ENCODE measurements at regions not wholly inside any gene's neighbourhood (a gene's known extent, or its start where the extent isn't known, plus 50 kb on each side); places are given as distances from the start of the nearest gene placed in this dataset.

DNA sequence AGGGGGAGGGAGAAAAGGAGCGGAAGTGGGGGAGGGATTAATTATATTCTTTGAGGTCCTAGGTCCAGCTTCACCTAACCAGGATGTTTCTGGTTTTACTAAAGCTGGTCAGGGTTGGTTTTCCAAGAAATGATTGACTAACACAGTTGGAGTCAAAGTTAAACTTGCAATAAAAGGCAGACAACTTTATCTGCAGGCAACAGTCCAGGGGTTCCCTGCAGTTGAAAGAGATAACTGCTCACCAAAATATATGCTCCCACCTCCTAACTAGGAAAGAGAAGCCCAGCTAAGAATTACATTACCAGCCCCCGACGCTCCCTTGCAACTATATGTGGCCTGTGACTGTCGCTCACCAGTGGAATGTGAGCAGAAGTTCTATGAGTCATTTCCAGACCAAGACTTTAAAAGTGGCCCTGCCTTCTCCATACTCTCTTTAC, 140.0 kb upstream of the PKDCC start:
- Histone ChIP-seq H3K4me1 (peaks cover 0 to 22% (median 13%) of the 10 kb centered on the region in 9 donors), H3K36me3 (no peaks in the 10 kb centered on the region), H3K27ac (no peak overlapping the region), H3K9me3 (no peaks in the 10 kb centered on the region), H3K4me3 (no peak overlapping the region), H3K27me3 (no peaks in the 10 kb centered on the region)
- intact Hi-C loops (cut with DNase I) = no loop called here
- ATAC-seq (no peak), DNase-seq (no peak)
- WGBS, 2 donors = 72 to 81% methylated on average over 4 of the region's 4 CpGs
- TF ChIP-seq, protein P1, sequence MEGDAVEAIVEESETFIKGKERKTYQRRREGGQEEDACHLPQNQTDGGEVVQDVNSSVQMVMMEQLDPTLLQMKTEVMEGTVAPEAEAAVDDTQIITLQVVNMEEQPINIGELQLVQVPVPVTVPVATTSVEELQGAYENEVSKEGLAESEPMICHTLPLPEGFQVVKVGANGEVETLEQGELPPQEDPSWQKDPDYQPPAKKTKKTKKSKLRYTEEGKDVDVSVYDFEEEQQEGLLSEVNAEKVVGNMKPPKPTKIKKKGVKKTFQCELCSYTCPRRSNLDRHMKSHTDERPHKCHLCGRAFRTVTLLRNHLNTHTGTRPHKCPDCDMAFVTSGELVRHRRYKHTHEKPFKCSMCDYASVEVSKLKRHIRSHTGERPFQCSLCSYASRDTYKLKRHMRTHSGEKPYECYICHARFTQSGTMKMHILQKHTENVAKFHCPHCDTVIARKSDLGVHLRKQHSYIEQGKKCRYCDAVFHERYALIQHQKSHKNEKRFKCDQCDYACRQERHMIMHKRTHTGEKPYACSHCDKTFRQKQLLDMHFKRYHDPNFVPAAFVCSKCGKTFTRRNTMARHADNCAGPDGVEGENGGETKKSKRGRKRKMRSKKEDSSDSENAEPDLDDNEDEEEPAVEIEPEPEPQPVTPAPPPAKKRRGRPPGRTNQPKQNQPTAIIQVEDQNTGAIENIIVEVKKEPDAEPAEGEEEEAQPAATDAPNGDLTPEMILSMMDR (IDR thresholded peaks at IDR 0.05) = no peak

DNA sequence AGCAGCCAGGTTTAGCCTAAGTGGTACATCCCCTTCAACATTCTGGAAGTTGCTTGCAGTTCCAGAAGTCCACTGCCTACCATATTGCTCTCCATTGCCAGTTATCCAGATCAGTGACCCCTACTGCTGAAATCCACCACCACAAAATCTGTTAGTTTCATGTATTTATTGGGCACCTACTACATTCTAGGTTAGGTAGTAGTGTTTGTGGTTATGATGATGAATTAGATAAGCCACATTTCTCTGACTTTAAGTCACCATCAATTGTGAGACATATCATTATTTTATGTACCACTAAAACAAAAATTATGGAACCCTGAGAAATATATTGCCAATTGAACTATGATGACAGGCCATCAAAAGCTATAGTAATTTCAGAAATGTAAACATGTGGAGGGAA, 139.5 kb upstream of the PKDCC start:
- Histone ChIP-seq H3K27ac (no peak overlapping the region), H3K9me3 (no peaks in the 10 kb centered on the region), H3K4me1 (peaks cover 0 to 28% (median 15%) of the 10 kb centered on the region in 9 donors), H3K27me3 (no peaks in the 10 kb centered on the region), H3K4me3 (no peak overlapping the region), H3K36me3 (no peaks in the 10 kb centered on the region)
- TF ChIP-seq, protein P1 (IDR thresholded peaks at IDR 0.05) = no peak
- intact Hi-C loops (cut with DNase I) = no loop called here
- ATAC-seq = no peak
- DNase-seq = no peak

DNA sequence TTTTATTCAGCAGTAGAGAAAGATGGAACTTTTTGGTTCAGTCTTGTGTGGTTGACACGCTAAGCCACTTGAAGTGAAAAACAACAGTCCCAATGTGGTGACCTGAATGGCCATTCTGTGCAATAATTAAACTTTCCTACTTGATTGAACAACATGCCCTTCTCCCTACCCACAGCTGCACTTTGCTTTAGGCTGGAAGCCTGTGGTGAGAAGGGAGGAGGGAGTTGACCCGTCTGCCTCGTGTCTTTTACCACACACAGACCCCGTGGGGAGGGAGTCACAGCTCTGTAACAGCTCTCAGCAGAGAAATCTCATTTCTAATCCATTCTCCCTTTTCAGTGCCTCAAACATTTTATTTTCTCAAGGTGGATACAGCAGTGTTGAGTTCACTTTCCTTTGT, 138.2 kb upstream of the PKDCC start:
- H3K36me3 ChIP-seq = no peaks in the 10 kb centered on the region
- no peaks in the 10 kb centered on the region for H3K9me3 ChIP-seq
- H3K27me3 ChIP-seq = no peaks in the 10 kb centered on the region
- TF ChIP-seq, protein P1 (IDR thresholded peaks at IDR 0.05) = no peak
- 66 to 70% methylated on average over 4 of the region's 4 CpGs for WGBS, 2 donors
- H3K4me3 ChIP-seq = no peak overlapping the region
- peaks cover 0 to 30% (median 15%) of the 10 kb centered on the region in 9 donors for H3K4me1 ChIP-seq
- intact Hi-C loops (cut with DNase I) = no loop called here
- no peak overlapping the region for H3K27ac ChIP-seq
- ATAC-seq = no peak
- no peak for DNase-seq

DNA sequence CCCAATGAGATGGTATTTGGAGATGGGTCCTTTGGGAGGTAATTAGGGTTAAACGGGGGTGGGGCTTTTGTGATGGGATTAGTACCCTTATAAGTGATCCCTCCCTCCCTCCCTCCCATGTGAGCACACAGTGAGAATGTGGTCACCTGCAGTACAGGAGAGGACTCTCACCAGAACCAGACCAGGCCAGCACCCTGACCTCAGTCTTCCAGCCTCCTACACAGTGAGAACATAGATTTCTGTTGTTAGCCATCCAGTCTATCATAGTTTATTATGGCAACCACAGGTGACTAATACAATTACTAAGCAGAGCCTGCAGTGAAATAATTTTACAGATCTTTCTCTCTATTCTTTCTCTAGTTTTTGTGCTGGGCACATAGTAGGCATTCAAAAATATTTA, 137.7 kb upstream of the PKDCC start:
- Histone ChIP-seq H3K9me3 (no peaks in the 10 kb centered on the region), H3K27me3 (no peaks in the 10 kb centered on the region), H3K4me1 (peaks cover 0 to 30% (median 15%) of the 10 kb centered on the region in 9 donors), H3K4me3 (no peak overlapping the region), H3K27ac (no peak overlapping the region), H3K36me3 (no peaks in the 10 kb centered on the region)
- TF ChIP-seq, protein P1 (IDR thresholded peaks at IDR 0.05) = no peak
- intact Hi-C loops (cut with DNase I) = loop anchor here in 1 of 10 donors (5.0 kb wide), 1 partner anchor 1128 kb away; no protein-coding TSS in a partner anchor
- no peak for DNase-seq
- ATAC-seq = no peak
- 76 to 77% methylated on average over 1 of the region's 1 CpG for WGBS, 2 donors

Measured in heart right ventricle (tissue), 16 donors.